Stimulated activated CD8-positive, alpha-beta memory T cell treated with anti-CD3 and anti-CD28 coated beads, Interleukin-12 subunit alpha, Interleukin-12 subunit beta, amount 100 ng/mL, for 1 hour (primary cell): ENCODE measurements at regions not wholly inside any gene's neighbourhood (a gene's known extent, or its start where the extent isn't known, plus 50 kb on each side); places are given as distances from the start of the nearest gene placed in this dataset.

ENCODE experiments used
- DNase-seq: peaks from one replicate; pipeline ENCODE4 v3.0.0-alpha.2; 2020; ENCODE audit warnings: low read depth

- no peak for DNase-seq
These were observed 88.0 kb upstream of the GPC1 start for GRCh38 chr2:240347373-240347940.

GRCh38 chr2:240347949-240348500 lies 87.4 kb upstream of the GPC1 start:
- DNase-seq, result no peak

GRCh38 chr2:240348522-240348921 lies 86.9 kb upstream of the GPC1 start:
- DNase-seq, result no peak

GRCh38 chr2:240349133-240350005 lies 86.1 kb upstream of the GPC1 start:
- no peak for DNase-seq

- DNase-seq, result no peak
These were observed 85.5 kb upstream of the GPC1 start for GRCh38 chr2:240350006-240350355.

- no peak for DNase-seq
These were observed 84.8 kb upstream of the GPC1 start for GRCh38 chr2:240350696-240351087.

- no peak for DNase-seq
These were observed 84.2 kb upstream of the GPC1 start for GRCh38 chr2:240351088-240351741.

- DNase-seq, result no peak
These were observed 83.5 kb upstream of the GPC1 start for GRCh38 chr2:240351826-240352426.

- no peak for DNase-seq
These were observed 82.2 kb upstream of the GPC1 start for GRCh38 chr2:240353086-240353798.

- no peak for DNase-seq
These were observed 81.5 kb upstream of the GPC1 start for GRCh38 chr2:240353944-240354343.

GRCh38 chr2:240355001-240355891 lies 80.2 kb upstream of the GPC1 start:
- DNase-seq, result no peak

- DNase-seq, result no peak
These were observed 79.5 kb upstream of the GPC1 start for GRCh38 chr2:240355962-240356361.

GRCh38 chr2:240356700-240357640 lies 78.5 kb upstream of the GPC1 start:
- DNase-seq, result no peak

GRCh38 chr2:240357641-240358012 lies 77.8 kb upstream of the GPC1 start:
- DNase-seq, result no peak

GRCh38 chr2:240358080-240358479 lies 77.4 kb upstream of the GPC1 start:
- no peak for DNase-seq

GRCh38 chr2:240358821-240359397 lies 76.6 kb upstream of the GPC1 start:
- DNase-seq, result no peak

GRCh38 chr2:240359695-240360094 lies 75.8 kb upstream of the GPC1 start:
- no peak for DNase-seq

- no peak for DNase-seq
These were observed 74.6 kb upstream of the GPC1 start for GRCh38 chr2:240360645-240361475.
